Psoas muscle (tissue), 7 donors: ENCODE measurements at regions not wholly inside any gene's neighbourhood (a gene's known extent, or its start where the extent isn't known, plus 50 kb on each side); places are given as distances from the start of the nearest gene placed in this dataset.

ENCODE experiments used
- ATAC-seq, 4 donors: fragments of 200-7000 bp; cut with Tn5 transposase; one replicate each; pipeline ENCODE4 v1.9.1; 2020; ENCODE audit warnings: moderate library complexity in 3 of 4, mild to moderate bottlenecking in 2 of 4
- DNase-seq, 2 donors: peaks; one replicate each; pipeline ENCODE4 v3.0.0-alpha.2; 2020
- H3K27ac ChIP-seq: fragments of 200-600 bp; one replicate; pipeline ENCODE4 v1.8.0; 2022
- H3K27me3 ChIP-seq, 3 donors: fragments of 200-600 bp in 1 of 3; one replicate each; pipeline versions ENCODE4 v1.6.1 to v1.8.0; 2013 to 2022; ENCODE audit warnings: low read length in 2 of 3, mild to moderate bottlenecking in 2 of 3, moderate library complexity in 1 of 3; ENCODE audit not compliant: insufficient read depth in 3 of 3
- H3K36me3 ChIP-seq, 2 donors: fragments of 200-600 bp in 1 of 2; one replicate each; pipeline versions ENCODE4 v1.6.1 to v1.8.0; 2013 to 2022; ENCODE audit warnings: low read depth in 1 of 2, mild to moderate bottlenecking in 1 of 2, moderate library complexity in 1 of 2; ENCODE audit not compliant: insufficient read depth in 1 of 2
- H3K4me1 ChIP-seq: fragments of 200-600 bp; one replicate; pipeline ENCODE4 v1.8.0; 2022
- H3K4me3 ChIP-seq: fragments of 200-600 bp; one replicate; pipeline ENCODE4 v1.8.0; 2022; ENCODE audit warnings: mild to moderate bottlenecking
- H3K9me3 ChIP-seq: fragments of 200-600 bp; one replicate; pipeline ENCODE4 v1.8.0; 2022
- WGBS, 3 donors: extraction: QIAGEN DNeasy Blood & Tissue Kit; methylation state at CpG; one replicate each; pipeline versions ENCODE4 v1.1.6 to v1.1.7; 2013; 5-methylcytosine and 5-hydroxymethylcytosine counted together
- intact Hi-C, 2 donors: fragments of 100-400 bp; cut with DNase I; formaldehyde crosslinking; loops; one replicate each; pipeline versions ENCODE4 v1.11.0 to v1.14.2; 2022
- TF ChIP-seq, protein P1 (sequence below): fragments of 200-600 bp; IDR thresholded peaks from one replicate; pipeline ENCODE4 v1.8.0; 2022; ENCODE audit warnings: antibody characterized with exemption
- donor health status: healthy with polysubstance abuse.
- donor health status: DM: no; HTN: no; CAD: no; lungs with moderate emphysema.
- donor health status: Bipolar disorder and iron deficiency.
- donor health status: healthy.
- donor health status: DM: yes; HTN: yes; CAD: no.
- donor health status: DM: no; HTN: no; CAD: no.
- donor health status: DM: yes; HTN: yes; CAD: no.

DNA sequence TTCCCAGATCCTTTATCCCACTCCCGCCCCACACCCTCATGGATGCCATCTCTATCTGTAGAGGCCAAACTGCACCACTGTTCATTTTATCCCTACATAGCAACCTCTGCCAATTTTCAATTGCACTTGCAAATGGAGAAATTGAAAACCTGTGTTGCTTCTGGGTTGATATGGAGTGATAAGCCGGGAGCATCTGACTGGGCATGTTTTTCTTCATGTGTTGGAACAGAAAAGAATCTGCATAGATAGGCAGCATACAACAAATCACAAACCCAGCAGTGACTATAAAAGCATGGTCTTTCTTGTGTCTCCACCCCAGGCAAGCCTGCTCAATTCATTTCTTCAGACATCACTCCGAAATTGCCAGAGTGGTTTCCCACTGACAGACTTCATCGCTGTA, 608.8 kb upstream of the CAMK1G start:
- 93 to 94% (median 94%) methylated on average over 4 of the region's 4 CpGs for WGBS, 3 donors
- H3K36me3 ChIP-seq = no peaks in the 10 kb centered on the region
- H3K9me3 ChIP-seq = no peaks in the 10 kb centered on the region
- H3K27ac ChIP-seq = no peak overlapping the region
- no peaks in the 10 kb centered on the region for H3K27me3 ChIP-seq
- DNase-seq = no peak
- TF ChIP-seq, protein P1, sequence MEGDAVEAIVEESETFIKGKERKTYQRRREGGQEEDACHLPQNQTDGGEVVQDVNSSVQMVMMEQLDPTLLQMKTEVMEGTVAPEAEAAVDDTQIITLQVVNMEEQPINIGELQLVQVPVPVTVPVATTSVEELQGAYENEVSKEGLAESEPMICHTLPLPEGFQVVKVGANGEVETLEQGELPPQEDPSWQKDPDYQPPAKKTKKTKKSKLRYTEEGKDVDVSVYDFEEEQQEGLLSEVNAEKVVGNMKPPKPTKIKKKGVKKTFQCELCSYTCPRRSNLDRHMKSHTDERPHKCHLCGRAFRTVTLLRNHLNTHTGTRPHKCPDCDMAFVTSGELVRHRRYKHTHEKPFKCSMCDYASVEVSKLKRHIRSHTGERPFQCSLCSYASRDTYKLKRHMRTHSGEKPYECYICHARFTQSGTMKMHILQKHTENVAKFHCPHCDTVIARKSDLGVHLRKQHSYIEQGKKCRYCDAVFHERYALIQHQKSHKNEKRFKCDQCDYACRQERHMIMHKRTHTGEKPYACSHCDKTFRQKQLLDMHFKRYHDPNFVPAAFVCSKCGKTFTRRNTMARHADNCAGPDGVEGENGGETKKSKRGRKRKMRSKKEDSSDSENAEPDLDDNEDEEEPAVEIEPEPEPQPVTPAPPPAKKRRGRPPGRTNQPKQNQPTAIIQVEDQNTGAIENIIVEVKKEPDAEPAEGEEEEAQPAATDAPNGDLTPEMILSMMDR = no peak
- intact Hi-C loops = no loop called here
- no peak overlapping the region for H3K4me3 ChIP-seq
- no peak for ATAC-seq
- no peaks in the 10 kb centered on the region for H3K4me1 ChIP-seq

DNA sequence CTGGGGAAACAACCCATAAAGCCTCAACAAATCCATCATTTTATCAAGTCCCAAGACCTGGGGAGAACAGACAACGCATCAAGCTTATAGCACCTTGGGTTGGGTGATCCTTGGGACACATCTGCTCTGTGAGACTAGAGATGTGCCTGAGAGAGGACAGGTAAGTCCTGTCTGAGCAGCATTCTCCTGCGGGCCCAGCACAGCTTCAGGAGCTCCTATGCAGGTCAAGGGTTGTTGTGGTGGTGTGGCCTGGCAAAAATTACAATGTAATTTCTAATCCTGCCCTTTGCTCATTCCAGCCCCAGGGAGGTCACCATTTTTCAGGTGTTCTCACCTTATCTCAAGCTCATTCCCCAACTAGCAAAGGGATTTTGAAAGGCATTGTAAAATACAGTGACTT, 608.1 kb upstream of the CAMK1G start:
- H3K36me3 ChIP-seq = no peaks in the 10 kb centered on the region
- no peak overlapping the region for H3K4me3 ChIP-seq
- intact Hi-C loops = no loop called here
- no peak for DNase-seq
- ATAC-seq = no peak
- WGBS, 3 donors = 83 to 90% (median 88%) methylated on average over 2 of the region's 2 CpGs
- TF ChIP-seq, protein P1 = no peak
- H3K9me3 ChIP-seq = no peaks in the 10 kb centered on the region
- H3K4me1 ChIP-seq = no peaks in the 10 kb centered on the region
- H3K27me3 ChIP-seq = no peaks in the 10 kb centered on the region
- H3K27ac ChIP-seq = no peak overlapping the region

DNA sequence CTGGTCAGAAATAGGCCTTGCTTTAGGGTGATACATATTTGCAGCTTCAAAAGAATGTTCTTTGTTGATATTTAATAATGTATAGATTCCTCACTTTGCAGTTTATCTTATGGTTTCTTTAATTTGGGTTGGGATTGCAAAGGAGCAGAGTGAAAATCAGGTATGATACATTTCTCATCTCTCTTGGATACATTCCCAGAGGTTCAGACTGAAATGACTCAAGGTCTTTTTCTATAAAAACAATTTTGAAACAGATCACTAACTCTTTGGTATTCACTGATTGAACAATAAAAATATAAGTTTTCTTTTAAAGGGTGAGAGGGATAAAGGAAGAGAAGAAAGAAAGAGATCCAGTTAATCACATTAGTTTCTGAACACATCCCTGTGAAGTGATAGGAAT, 606.5 kb upstream of the CAMK1G start:
- Histone ChIP-seq H3K4me3 (no peak overlapping the region), H3K27ac (no peak overlapping the region), H3K27me3 (no peaks in the 10 kb centered on the region), H3K36me3 (no peaks in the 10 kb centered on the region), H3K4me1 (no peaks in the 10 kb centered on the region), H3K9me3 (no peaks in the 10 kb centered on the region)
- TF ChIP-seq, protein P1 = no peak
- intact Hi-C loops = no loop called here
- no peak for ATAC-seq
- no peak for DNase-seq

DNA sequence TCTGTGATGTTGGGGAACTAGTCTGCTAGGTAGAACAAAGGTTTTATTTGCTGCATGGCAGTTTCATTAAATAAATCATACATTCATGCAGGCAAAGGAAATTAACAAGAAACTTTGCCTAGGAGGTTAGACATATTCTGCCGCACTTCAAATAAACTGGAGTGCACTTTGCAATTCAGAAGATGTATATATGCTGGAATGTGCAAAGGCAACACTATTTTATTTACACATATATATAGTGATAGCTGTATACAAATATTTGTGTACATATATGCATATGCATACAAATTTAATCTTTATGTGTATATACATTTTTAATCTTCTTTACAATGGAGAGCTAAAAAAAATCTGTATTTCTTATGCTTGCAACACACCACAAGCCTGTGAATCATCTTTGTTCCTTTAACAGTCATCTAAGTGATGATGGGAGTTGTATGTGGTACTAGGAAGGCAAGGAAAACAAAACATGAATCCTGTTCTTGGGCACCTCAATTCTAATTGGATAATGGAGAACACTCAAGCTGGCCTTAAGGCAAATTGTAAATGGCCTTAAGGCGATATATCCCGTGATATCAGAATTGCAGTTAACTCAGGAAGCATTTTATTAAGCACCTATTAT, 605.8 kb upstream of the CAMK1G start:
- H3K9me3 ChIP-seq = no peaks in the 10 kb centered on the region
- no peaks in the 10 kb centered on the region for H3K4me1 ChIP-seq
- no peak overlapping the region for H3K27ac ChIP-seq
- H3K4me3 ChIP-seq = no peak overlapping the region
- ATAC-seq (no peak), DNase-seq (no peak)
- no peaks in the 10 kb centered on the region for H3K27me3 ChIP-seq
- 93 to 97% (median 93%) methylated on average over 3 of the region's 3 CpGs for WGBS, 3 donors
- TF ChIP-seq, protein P1 = no peak
- intact Hi-C loops = no loop called here
- no peaks in the 10 kb centered on the region for H3K36me3 ChIP-seq

DNA sequence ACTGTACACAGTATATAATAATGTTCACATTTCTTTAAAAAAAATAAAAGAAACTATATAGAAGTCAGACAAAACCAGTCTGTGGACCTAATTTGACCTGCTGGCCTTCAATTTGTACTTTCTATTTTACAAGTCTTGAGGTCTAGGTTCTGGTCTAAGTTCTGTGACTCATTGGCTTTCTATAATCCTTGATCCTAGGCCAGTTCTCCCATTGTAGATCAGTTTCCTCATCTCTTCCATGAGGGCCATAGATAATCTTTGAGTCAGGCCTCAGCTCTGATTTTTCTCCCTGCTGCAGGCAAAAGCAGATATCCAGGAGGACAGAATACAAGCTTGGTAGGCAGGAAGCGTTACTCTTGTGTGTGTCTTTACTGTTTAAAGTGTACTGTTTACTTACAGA, 603.7 kb upstream of the CAMK1G start:
- 86 to 87% (median 86%) methylated on average over 1 of the region's 1 CpG for WGBS, 3 donors
- H3K9me3 ChIP-seq = no peaks in the 10 kb centered on the region
- no peak for DNase-seq
- H3K4me1 ChIP-seq = no peaks in the 10 kb centered on the region
- TF ChIP-seq, protein P1 = no peak
- H3K36me3 ChIP-seq = no peaks in the 10 kb centered on the region
- no peak for ATAC-seq
- no peak overlapping the region for H3K27ac ChIP-seq
- intact Hi-C loops = no loop called here
- no peaks in the 10 kb centered on the region for H3K27me3 ChIP-seq
- H3K4me3 ChIP-seq = no peak overlapping the region
